Testis (tissue), 2 donors: ENCODE measurements at regions not wholly inside any gene's neighbourhood (a gene's known extent, or its start where the extent isn't known, plus 50 kb on each side); places are given as distances from the start of the nearest gene placed in this dataset.

Source experiments
- POLR2A ChIP-seq: fragments of 450-650 bp; IDR thresholded peaks from one replicate; pipeline ENCODE4 v1.6.1; 2017; ENCODE audit warnings: antibody characterized with exemption, mild to moderate bottlenecking, moderate library complexity
- TF ChIP-seq, protein P1 (sequence below), 3 experiments: fragments of 450-650 bp in 2 of 3; fragments of 200-600 bp in 1 of 3; sonication (generic) in 1 of 3; IDR thresholded peaks; one replicate each; pipeline ENCODE4 v1.5.1; 2016 to 2019; ENCODE audit warnings: antibody characterized with exemption in 3 of 3, mild to moderate bottlenecking in 2 of 3, moderate library complexity in 1 of 3

DNA sequence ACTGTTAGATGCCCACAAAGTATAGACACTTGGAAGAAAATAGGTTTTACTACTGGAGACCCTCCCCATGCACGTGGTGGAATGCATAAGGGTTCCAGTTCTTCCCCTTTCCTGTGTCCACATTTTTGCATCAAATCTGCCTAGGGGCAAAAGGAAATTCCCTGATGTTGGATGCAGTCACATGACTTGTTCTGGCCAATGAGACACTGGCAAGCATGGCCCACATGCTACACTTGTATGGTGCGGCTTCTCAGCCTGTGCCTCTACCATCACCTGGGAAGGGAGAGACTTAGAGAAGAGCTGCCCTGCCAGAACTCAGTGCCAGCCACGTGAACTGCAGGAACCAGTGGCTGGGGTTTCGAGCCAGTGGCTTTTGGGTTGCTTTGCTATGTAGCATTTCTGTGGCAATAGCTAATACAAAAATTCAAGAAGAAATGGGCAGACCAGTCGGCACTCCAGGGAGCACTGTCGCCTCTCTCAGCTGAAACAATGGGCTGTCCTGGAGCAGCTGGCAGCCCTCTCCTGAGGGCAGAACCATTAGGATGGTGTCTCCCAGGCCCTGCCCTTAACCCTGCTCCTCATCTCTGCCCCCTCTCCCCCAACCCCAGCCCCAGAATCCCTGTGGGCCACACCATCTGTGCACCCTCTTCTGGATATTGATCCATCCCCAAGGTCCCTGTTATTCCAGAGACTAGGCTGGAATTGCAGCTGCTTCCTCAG lies 634.0 kb downstream of the UQCRFS1 start:
- TF ChIP-seq, protein P1, sequence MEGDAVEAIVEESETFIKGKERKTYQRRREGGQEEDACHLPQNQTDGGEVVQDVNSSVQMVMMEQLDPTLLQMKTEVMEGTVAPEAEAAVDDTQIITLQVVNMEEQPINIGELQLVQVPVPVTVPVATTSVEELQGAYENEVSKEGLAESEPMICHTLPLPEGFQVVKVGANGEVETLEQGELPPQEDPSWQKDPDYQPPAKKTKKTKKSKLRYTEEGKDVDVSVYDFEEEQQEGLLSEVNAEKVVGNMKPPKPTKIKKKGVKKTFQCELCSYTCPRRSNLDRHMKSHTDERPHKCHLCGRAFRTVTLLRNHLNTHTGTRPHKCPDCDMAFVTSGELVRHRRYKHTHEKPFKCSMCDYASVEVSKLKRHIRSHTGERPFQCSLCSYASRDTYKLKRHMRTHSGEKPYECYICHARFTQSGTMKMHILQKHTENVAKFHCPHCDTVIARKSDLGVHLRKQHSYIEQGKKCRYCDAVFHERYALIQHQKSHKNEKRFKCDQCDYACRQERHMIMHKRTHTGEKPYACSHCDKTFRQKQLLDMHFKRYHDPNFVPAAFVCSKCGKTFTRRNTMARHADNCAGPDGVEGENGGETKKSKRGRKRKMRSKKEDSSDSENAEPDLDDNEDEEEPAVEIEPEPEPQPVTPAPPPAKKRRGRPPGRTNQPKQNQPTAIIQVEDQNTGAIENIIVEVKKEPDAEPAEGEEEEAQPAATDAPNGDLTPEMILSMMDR (IDR thresholded peaks at IDR 0.05): no peak
- no peak for TF ChIP-seq POLR2A
